Posterior cingulate gyrus (tissue), 11 donors: ENCODE measurements at regions not wholly inside any gene's neighbourhood (a gene's known extent, or its start where the extent isn't known, plus 50 kb on each side); places are given as distances from the start of the nearest gene placed in this dataset.
"Not testable (repeated sequence)": the region's sequence is repeated elsewhere in the genome, so short reads cannot be mapped to it uniquely, and the experiment has no call there.

ENCODE experiments used
- DNase-seq, 10 donors: peaks; one replicate each; pipeline versions ENCODE4 v3.0.0 to v3.0.0-alpha.2; 2020 to 2021; ENCODE audit warnings: mixed read lengths in 3 of 10
- intact Hi-C: fragments of 100-400 bp; cut with DNase I; formaldehyde crosslinking; loops from one replicate; pipeline ENCODE4 v1.15.1; 2023

DNA sequence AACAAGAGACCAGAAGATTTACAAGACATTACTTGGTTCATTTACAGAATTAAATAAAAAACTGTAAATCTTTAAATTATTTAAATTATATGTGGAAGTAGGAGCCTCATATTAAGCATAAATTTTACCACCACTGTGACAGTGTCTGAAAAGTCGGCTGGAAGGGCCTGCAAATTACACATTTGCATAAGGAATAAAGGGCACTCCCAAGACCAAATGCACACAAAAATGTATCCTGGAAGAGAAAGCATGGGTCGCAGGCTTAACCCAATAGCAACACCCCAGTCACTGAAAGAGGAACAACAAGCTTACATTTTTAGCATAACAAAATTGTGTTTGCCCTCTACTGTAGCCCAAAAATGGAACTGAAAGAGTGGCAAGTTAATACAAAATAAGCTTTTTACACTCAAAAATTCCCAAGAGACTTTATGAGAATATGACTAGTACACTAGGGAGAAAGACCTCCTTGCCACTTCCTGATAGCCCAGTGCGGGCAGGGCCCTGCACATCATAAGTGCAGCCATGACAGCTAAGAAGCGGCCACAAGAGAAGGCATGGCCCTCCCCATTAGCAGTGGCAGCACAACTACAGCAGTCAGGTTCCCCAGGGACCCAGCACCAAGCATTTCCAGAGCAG is 482.0 kb downstream of the DTWD2 start:
- DNase-seq, result no peak
- intact Hi-C loops, result no loop called here

DNA sequence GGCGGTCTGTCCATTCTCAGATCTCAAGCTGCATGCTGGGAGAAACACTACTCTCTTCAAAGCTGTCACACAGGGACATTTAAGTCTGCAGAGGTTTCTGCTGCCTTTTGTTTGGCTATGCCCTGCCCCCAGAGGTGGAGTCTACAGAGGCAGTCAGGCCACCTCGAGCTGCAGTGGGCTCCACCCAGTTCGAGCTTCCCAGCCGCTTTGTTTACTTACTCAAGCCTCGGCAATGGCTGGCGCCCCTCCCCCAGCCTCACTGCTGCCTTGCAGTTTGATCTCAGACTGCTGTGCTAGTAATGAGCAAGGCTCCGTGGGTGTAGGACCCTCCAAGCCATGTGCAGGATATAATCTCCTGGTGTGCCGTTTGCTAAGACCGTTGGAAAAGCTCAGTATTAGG is 486.1 kb downstream of the DTWD2 start:
- intact Hi-C loops, result not testable (repeated sequence)
- DNase-seq, result peak in 1 of 10 donors; percentile 55

- DNase-seq, result no peak
- intact Hi-C loops, result no loop called here
These were observed 497.0 kb downstream of the DTWD2 start for GRCh38 chr5:118491351-118491750.

GRCh38 chr5:118486647-118487225 is 501.6 kb downstream of the DTWD2 start:
- no peak for DNase-seq
- intact Hi-C loops, result no loop called here

DNA sequence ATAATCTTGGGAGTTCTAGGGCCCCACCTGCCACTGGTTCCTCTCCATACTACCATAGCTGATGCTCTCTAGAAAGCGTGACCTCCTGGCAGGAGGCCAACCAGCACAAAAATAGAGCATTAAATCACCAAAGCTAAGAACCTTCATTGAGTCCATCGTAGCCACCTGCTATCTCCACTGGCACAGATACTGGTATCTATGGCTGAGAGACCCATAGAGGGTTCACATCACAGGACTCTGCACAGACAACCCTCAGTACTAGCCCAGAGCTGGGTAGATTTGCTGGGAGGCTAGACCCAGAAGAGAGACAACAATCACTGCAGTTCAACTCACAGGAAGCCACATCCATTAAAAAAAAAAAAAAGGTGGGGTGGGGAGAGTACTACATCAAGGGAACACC is 509.1 kb downstream of the DTWD2 start:
- DNase-seq, result no peak
- intact Hi-C loops, result no loop called here

DNA sequence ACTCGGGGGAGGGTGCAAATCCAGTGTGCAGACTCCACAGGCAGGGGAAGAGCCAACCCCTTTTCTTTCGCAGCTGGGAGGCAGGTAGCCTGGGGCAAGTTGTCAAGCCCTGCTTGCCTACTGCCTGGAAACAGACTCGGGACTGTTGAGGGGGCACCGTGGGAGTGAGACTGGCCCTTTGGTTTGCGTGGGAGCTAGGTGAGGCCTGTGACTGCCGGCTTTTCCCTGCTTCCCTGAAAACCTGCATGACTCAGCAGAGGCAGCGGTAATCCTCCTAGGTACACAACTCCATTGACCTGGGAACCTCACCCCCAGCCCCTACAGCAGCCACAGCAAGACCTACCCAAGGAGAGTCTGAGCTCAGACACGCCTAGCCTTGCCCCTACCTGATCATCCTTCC is 509.5 kb downstream of the DTWD2 start:
- peak in 2 of 10 donors; percentile 20 to 67 for DNase-seq
- intact Hi-C loops, result no loop called here

- intact Hi-C loops, result no loop called here
- no peak for DNase-seq
These were observed 520.3 kb downstream of the DTWD2 start for GRCh38 chr5:118468085-118468484.

- intact Hi-C loops, result no loop called here
- no peak for DNase-seq
These were observed 521.2 kb downstream of the DTWD2 start for GRCh38 chr5:118467103-118467502.

GRCh38 chr5:118466418-118466817 is 521.9 kb downstream of the DTWD2 start:
- DNase-seq, result no peak
- intact Hi-C loops, result no loop called here

DNA sequence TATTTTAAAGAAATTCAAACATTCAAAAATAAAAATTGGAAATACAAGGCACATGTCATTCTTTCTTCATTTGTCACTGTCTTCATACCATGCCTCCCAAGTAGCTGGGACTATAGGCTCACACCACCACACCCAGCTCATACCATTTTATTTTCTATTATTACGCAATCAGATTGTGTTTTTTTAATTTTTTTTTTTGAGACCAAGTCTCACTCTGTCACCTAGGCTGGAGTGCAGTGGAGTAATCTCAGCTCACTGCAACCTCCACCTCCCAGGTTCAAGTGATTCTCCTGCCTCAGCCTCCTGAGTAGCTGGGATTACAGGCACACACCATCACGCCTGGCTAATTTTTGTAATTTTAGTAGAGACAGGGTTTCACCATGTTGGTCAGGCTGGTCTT is 526.1 kb downstream of the DTWD2 start:
- intact Hi-C loops, DNase-seq: not testable (repeated sequence)

GRCh38 chr5:118461436-118461835 is 526.9 kb downstream of the DTWD2 start:
- intact Hi-C loops, result no loop called here
- DNase-seq, result no peak

- no peak for DNase-seq
- intact Hi-C loops, result no loop called here
These were observed 528.9 kb downstream of the DTWD2 start for GRCh38 chr5:118459490-118459889.

GRCh38 chr5:118456085-118456484 is 532.3 kb downstream of the DTWD2 start:
- DNase-seq, result no peak

DNA sequence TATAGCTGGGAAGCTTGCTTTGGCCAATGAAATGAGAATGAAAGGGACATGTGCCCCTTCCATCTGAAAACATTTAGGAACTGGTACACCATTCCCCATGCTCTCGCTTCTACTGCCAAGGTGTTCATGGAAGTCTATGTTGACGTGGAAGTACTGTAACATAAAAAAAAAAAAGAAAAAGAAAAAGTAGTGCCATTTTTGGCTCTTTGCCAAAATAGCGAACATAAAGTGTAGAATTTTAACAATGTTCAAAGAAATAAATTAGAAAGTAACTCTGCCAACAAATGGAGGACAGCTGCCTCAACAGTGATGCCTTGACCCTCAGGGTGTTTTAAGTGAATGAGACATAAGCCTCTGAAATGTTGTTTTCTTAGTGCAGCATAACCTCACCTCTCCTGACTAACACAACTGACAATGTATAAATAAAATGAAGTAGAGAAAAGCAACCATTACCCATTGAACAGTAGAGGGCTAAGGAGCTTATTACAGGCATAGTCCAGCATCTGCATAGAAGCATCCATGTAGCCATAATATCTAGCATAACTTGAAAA is 536.6 kb downstream of the DTWD2 start:
- DNase-seq, result no peak
- intact Hi-C loops, result no loop called here

More at GRCh38 chr5:118456085-118456484, 532.3 kb downstream of the DTWD2 start:
- intact Hi-C loops, result no loop called here

GRCh38 chr5:118450554-118451332 is 537.6 kb downstream of the DTWD2 start:
- peak in 1 of 10 donors; percentile 46 for DNase-seq
- intact Hi-C loops, result no loop called here

DNA sequence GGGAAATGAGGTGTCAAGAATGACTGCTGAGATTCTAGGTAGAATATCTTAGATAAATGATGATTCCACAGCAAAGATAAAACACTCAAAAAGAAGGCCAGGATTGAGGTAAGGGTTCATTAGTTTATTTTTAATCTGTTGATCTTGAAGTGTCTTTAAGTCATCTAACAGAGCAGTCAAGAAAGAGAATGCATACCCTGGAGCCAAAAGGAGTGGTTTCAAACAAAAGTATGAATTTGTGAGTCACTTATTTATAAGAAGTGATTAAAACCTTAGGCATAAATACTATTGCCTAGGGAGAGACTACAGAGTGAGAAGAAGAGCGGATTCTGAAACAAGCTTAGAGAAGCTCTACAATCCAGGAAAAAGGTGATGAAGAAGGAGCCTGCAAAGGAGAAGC is 541.0 kb downstream of the DTWD2 start:
- intact Hi-C loops, result no loop called here
- DNase-seq, result no peak

DNA sequence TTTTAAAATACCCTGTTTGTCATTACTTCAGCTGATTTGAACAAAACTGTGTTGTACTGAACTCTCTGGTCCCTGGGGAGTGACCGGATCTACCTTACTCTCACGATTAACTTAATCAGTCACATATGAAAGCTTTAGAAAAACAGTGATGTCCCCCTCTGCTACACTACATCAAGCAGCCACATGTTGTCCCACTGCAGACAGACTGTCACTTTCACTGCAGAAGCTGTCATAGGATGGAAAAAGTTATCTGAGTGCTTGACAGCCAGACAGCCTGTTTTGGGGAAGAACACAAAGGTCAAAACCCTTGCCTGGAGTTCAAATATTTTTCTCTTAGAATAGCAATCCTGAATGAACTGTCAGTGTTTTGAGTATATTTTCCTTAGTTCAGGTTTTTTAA is 546.4 kb downstream of the DTWD2 start:
- no peak for DNase-seq
- intact Hi-C loops, result no loop called here

- DNase-seq, result no peak
- intact Hi-C loops, result no loop called here
These were observed 547.3 kb downstream of the DTWD2 start for GRCh38 chr5:118441034-118441433.

DNA sequence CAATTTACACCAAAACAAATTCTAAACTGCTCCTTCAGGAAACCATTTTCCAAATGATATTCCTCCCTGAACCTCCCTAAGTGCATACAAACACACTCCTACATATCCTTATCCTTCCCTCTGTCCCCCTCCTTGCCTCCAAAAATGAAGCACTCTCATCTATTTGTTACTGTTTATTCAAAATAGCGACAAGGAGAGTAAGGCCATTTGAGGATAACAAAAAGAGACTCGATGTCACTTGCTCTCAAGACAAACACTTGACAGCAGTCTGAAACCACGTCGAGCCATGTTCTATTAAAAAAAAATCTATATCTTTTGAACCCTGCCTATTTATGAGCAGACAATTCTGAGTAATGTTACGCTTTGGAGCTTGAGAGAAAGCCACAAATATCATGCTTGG is 547.9 kb downstream of the DTWD2 start:
- DNase-seq, result no peak
- intact Hi-C loops, result no loop called here

- DNase-seq, result no peak
- intact Hi-C loops, result no loop called here
These were observed 548.5 kb downstream of the DTWD2 start for GRCh38 chr5:118439831-118440230.

GRCh38 chr5:118435131-118435530 is 553.2 kb downstream of the DTWD2 start:
- peak in 1 of 10 donors; percentile 14 for DNase-seq
- intact Hi-C loops, result no loop called here

GRCh38 chr5:118434522-118434921 is 553.8 kb downstream of the DTWD2 start:
- DNase-seq, result no peak
- intact Hi-C loops, result no loop called here
